ENCODE measurements at regions not wholly inside any gene's neighbourhood (a gene's known extent, or its start where the extent isn't known, plus 50 kb on each side); places are given as distances from the start of the nearest gene placed in this dataset.

DNA sequence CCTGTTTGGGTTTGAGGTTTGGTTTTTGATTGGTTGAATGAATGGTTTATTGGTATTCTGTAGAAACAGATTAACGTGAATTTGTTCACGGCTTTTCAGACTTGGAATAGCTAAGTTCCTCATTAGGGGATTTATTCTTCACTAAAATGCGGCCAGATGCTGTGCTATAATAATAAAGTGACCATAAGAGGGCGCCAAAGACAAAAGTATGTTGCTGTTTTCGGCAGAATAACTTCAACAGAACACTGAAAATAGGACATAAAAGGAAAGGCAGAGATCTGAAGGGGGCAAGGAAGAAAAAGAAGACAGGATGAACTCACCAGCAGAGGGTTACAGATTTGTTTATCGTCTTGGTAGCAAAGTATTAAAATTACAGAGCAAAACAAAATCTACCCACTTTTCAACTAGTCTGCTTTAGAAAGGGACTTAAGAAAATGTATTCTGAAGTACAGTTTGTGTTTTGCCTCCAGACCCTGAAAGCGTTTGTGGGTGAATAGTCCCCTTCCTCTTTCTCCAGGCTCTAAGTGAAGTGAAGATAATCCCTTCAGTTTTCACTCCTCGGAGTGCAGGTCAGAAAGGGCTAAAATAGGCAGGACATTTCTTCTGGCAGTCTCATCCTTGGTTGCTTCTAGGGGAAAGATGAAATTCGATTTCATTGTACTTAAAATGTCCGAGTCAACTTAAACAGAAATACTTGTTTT lies 147.6 kb downstream of the IL20RB start:
- TF ChIP-seq, protein P1, sequence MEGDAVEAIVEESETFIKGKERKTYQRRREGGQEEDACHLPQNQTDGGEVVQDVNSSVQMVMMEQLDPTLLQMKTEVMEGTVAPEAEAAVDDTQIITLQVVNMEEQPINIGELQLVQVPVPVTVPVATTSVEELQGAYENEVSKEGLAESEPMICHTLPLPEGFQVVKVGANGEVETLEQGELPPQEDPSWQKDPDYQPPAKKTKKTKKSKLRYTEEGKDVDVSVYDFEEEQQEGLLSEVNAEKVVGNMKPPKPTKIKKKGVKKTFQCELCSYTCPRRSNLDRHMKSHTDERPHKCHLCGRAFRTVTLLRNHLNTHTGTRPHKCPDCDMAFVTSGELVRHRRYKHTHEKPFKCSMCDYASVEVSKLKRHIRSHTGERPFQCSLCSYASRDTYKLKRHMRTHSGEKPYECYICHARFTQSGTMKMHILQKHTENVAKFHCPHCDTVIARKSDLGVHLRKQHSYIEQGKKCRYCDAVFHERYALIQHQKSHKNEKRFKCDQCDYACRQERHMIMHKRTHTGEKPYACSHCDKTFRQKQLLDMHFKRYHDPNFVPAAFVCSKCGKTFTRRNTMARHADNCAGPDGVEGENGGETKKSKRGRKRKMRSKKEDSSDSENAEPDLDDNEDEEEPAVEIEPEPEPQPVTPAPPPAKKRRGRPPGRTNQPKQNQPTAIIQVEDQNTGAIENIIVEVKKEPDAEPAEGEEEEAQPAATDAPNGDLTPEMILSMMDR (IDR thresholded peaks at IDR 0.05) = peak; percentile 57 to 76 (median 62)
- TF ChIP-seq POLR2A (IDR thresholded peaks at IDR 0.05) = no peak

Data from uterus (tissue), 2 donors.